HepG2 (cell line): ENCODE measurements at regions not wholly inside any gene's neighbourhood (a gene's known extent, or its start where the extent isn't known, plus 50 kb on each side); places are given as distances from the start of the nearest gene placed in this dataset.

ENCODE experiments used
- ATAC-seq: fragments of 200-7000 bp; cut with Tn5 transposase; 3 replicates; pipeline ENCODE4 v1.9.1; 2020; ENCODE audit warnings: mild to moderate bottlenecking, moderate library complexity
- BruUV-seq: library from RNA; stranded (reverse); fragments of 400-500 nt; replicated peaks from 2 replicates; lab custom pipeline; 2021; lab: Mats Ljungman, UMichigan
- CTCF ChIA-PET: fragments of 300-600 bp; formaldehyde crosslinking; extraction: SDS; loops from one replicate; lab custom pipeline; 2021; ENCODE audit warnings: low total read pairs, inconsistent platforms, low intra/inter-chr PET ratio; lab: Yijun Ruan, JAX
- POLR2A ChIA-PET: fragments of 350-600 bp; sonication (Branson Sonifier 250); formaldehyde crosslinking; loops from one replicate; lab custom pipeline; 2020; ENCODE audit warnings: antibody characterized with exemption, inconsistent platforms; lab: Yijun Ruan, JAX
- DNase-seq: peaks from one replicate; pipeline ENCODE4 v3.0.0-alpha.2; 2015; ENCODE audit warnings: low spot score
- FAIRE-seq: peaks from 3 replicates; lab custom pipeline; 2011; peaks lifted over from hg19 to GRCh38; lab: Jason Lieb, UNC
- H2AFZ ChIP-seq: one replicate; pipeline ENCODE4 v1.6.1; 2011; ENCODE audit warnings: low read length, inconsistent platforms
- H3K27ac ChIP-seq: fragments of 300-600 bp; 3 replicates; pipeline ENCODE4 v1.8.0; 2011; ENCODE audit warnings: mixed run types, mild to moderate bottlenecking, mixed read lengths, low read length, inconsistent platforms; ENCODE audit not compliant: insufficient read depth; ENCODE audit errors: extremely low read length
- H3K27me3 ChIP-seq, 2 experiments: fragments of 200-600 bp in 1 of 2; 2 replicates in 1 of 2; 3 replicates in 1 of 2; pipeline versions ENCODE4 v1.6.0 to v1.8.0; 2011; ENCODE audit warnings: low read length in 2 of 2, mild to moderate bottlenecking in 2 of 2, moderate library complexity in 2 of 2, inconsistent platforms in 1 of 2; ENCODE audit not compliant: insufficient read depth in 2 of 2, control insufficient read depth in 1 of 2
- H3K36me3 ChIP-seq, 2 experiments: fragments of 200-600 bp in 1 of 2; replicated peaks in 1 of 2; 2 replicates in 1 of 2; 3 replicates in 1 of 2; pipeline versions ENCODE4 v1.5.1 to v1.8.0; 2011; ENCODE audit warnings: low read length in 2 of 2, inconsistent platforms in 1 of 2; ENCODE audit not compliant: insufficient read depth in 2 of 2, control insufficient read depth in 1 of 2
- H3K4me1 ChIP-seq: 2 replicates; pipeline ENCODE4 v1.5.1; 2012; ENCODE audit warnings: low read length, inconsistent platforms; ENCODE audit not compliant: insufficient read depth
- H3K4me2 ChIP-seq: 2 replicates; pipeline ENCODE4 v1.6.0; 2011; ENCODE audit warnings: low read depth, low read length, inconsistent platforms
- H3K4me3 ChIP-seq, 3 experiments: fragments of 200-600 bp in 1 of 3; sonication (generic), shearing (Covaris generic) in 1 of 3; replicated peaks in 1 of 3; 2 replicates each; pipeline ENCODE4 v1.5.1; 2011 to 2016; ENCODE audit warnings: low read length in 3 of 3, inconsistent platforms in 2 of 3, low read depth in 2 of 3, mild to moderate bottlenecking in 2 of 3, control low read depth in 1 of 3, mixed read lengths in 1 of 3; ENCODE audit not compliant: insufficient read depth in 1 of 3
- H3K79me2 ChIP-seq: one replicate; pipeline ENCODE4 v1.6.1; 2011; ENCODE audit warnings: low read length, inconsistent platforms; ENCODE audit not compliant: insufficient read depth
- H3K9ac ChIP-seq: 2 replicates; pipeline ENCODE4 v1.6.0; 2011; ENCODE audit warnings: mild to moderate bottlenecking, low read depth, low read length, inconsistent platforms; ENCODE audit not compliant: insufficient read depth
- H3K9me3 ChIP-seq: 2 replicates; pipeline ENCODE4 v1.5.1; 2012; ENCODE audit warnings: mild to moderate bottlenecking, low read length
- H4K20me1 ChIP-seq: 2 replicates; pipeline ENCODE4 v1.6.0; 2011; ENCODE audit warnings: inconsistent platforms, mild to moderate bottlenecking, low read length, moderate library complexity; ENCODE audit not compliant: insufficient read depth
- GTF3A ChIP-seq: sonication (generic); formaldehyde crosslinking; conservative IDR thresholded peaks from 2 replicates; pipeline ENCODE4 v1.4.0; 2020; ENCODE audit warnings: mild to moderate bottlenecking, missing genetic modification reagents
- HDAC1 ChIP-seq: sonication (generic); formaldehyde crosslinking; IDR thresholded peaks from 2 replicates; pipeline ENCODE4 v1.5.1; 2020; ENCODE audit warnings: mild to moderate bottlenecking, missing genetic modification reagents
- HMG20A ChIP-seq: IDR thresholded peaks from 2 replicates; pipeline ENCODE4 v1.6.1; 2016; ENCODE audit warnings: borderline replicate concordance
- KAT7 ChIP-seq: IDR thresholded peaks from 2 replicates; pipeline ENCODE4 v1.6.1; 2018; ENCODE audit warnings: borderline replicate concordance, missing compliant biosample characterization
- KDM6A ChIP-seq: IDR thresholded peaks from 2 replicates; pipeline ENCODE4 v1.6.1; 2016; ENCODE audit warnings: low read depth
- RERE ChIP-seq: IDR thresholded peaks from 2 replicates; pipeline ENCODE4 v1.6.1; 2016; ENCODE audit warnings: low read depth, missing genetic modification reagents, missing compliant biosample characterization
- RFXAP ChIP-seq: sonication (generic); formaldehyde crosslinking; IDR thresholded peaks from 2 replicates; pipeline ENCODE4 v1.4.0; 2020; ENCODE audit warnings: missing genetic modification reagents, borderline replicate concordance
- SALL2 ChIP-seq: sonication (generic); formaldehyde crosslinking; IDR thresholded peaks from 2 replicates; pipeline ENCODE4 v1.8.1; 2023; ENCODE audit warnings: mild to moderate bottlenecking, missing genetic modification reagents, inconsistent platforms
- SNRNP70 ChIP-seq: fragments of 200-400 bp; formaldehyde crosslinking; IDR thresholded peaks from 2 replicates; pipeline ENCODE4 v1.6.1; 2017; ENCODE audit warnings: mild to moderate bottlenecking, low read depth, low read length, moderate library complexity
- TAF1 ChIP-seq: sonication (generic); formaldehyde crosslinking; IDR thresholded peaks from 2 replicates; pipeline ENCODE4 v1.4.0; 2020; ENCODE audit warnings: missing genetic modification reagents
- ZBTB20 ChIP-seq: sonication (generic); formaldehyde crosslinking; IDR thresholded peaks from 2 replicates; pipeline ENCODE4 v1.8.1; 2023; ENCODE audit warnings: missing genetic modification reagents, low read depth, mild to moderate bottlenecking, borderline replicate concordance
- ZFYVE20 ChIP-seq: sonication (generic); formaldehyde crosslinking; IDR thresholded peaks from 2 replicates; pipeline ENCODE4 v1.8.0; 2023; ENCODE audit warnings: low read depth, mild to moderate bottlenecking, moderate library complexity, missing genetic modification reagents, borderline replicate concordance
- ZNF34 ChIP-seq: sonication (generic); formaldehyde crosslinking; IDR thresholded peaks from 2 replicates; pipeline ENCODE4 v1.4.0; 2020; ENCODE audit warnings: mild to moderate bottlenecking, missing genetic modification reagents, borderline replicate concordance
- ZNF414 ChIP-seq: sonication (generic); formaldehyde crosslinking; IDR thresholded peaks from 2 replicates; pipeline ENCODE4 v1.5.0; 2020; ENCODE audit warnings: missing genetic modification reagents
- ZNF562 ChIP-seq: sonication (generic); formaldehyde crosslinking; IDR thresholded peaks from 2 replicates; pipeline ENCODE4 v1.8.0; 2022; ENCODE audit warnings: missing genetic modification reagents, borderline replicate concordance
- ZNF564 ChIP-seq: sonication (generic); formaldehyde crosslinking; IDR thresholded peaks from 2 replicates; pipeline ENCODE4 v1.8.1; 2023; ENCODE audit warnings: mild to moderate bottlenecking, missing genetic modification reagents
- ZNF746 ChIP-seq: sonication (generic); formaldehyde crosslinking; IDR thresholded peaks from 2 replicates; pipeline ENCODE4 v1.8.0; 2022; ENCODE audit warnings: mild to moderate bottlenecking, missing genetic modification reagents
- ZNF772 ChIP-seq: sonication (generic); formaldehyde crosslinking; IDR thresholded peaks from 2 replicates; pipeline ENCODE4 v1.5.0; 2020; ENCODE audit warnings: mild to moderate bottlenecking, missing genetic modification reagents
- ZSCAN12 ChIP-seq: sonication (generic); formaldehyde crosslinking; IDR thresholded peaks from 2 replicates; pipeline ENCODE4 v1.9.0; 2021; ENCODE audit warnings: mild to moderate bottlenecking, missing genetic modification reagents
- WGBS: methylation state at CpG from one replicate; pipeline ENCODE4 v1.1.6; 2017; ENCODE audit warnings: low lambda C conversion rate; 5-methylcytosine and 5-hydroxymethylcytosine counted together
- in situ Hi-C: cut with HindIII; loops from 2 replicates; pipeline ENCODE4 v1.10.0; 2017; ENCODE audit warnings: low pct_unique_long_range_greater_than_20kb; ENCODE audit not compliant: extremely low pct_ligation_motif_present
- intact Hi-C: fragments of 100-400 bp; cut with micrococcal nuclease; formaldehyde crosslinking; loops from one replicate; pipeline ENCODE4 v1.10.0; 2022; ENCODE audit not compliant: unreplicated experiment

DNA sequence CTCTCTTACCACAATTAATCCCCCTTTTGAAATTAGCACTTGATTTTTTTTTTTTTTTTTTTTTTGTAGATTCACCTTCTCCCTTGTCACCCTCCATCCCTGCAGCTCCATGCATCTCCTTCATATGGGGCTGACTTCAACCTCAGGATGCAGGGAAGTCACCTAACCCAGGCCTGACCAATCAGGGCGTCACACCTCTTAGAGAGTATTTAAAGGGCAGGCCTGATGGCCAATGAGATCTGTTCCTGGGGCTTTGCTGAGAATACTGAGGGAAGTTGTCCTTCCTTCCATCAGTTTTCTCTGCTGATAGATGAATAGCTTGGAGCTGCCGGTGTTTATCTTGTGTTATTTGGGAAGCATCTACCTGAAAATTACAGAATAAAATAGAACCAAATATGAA lies 1104.7 kb upstream of the TMEM132C start:
- Histone ChIP-seq H3K4me2 (no peak overlapping the region), H4K20me1 (no peaks in the 10 kb centered on the region), H3K9me3 (peaks cover 23% of the 10 kb centered on the region), H3K9ac (no peak overlapping the region), H3K4me1 (no peaks in the 10 kb centered on the region), H3K27me3 (no peaks in the 10 kb centered on the region), H2AFZ (no peak overlapping the region), H3K36me3 (no peaks in the 10 kb centered on the region), H3K79me2 (no peaks in the 10 kb centered on the region), H3K4me3 (no peak overlapping the region), H3K27ac (no peak overlapping the region)
- intact Hi-C loops (no loop called here), in situ Hi-C loops (no loop called here)
- WGBS: 29% methylated on average over 2 of the region's 2 CpGs
- BruUV-seq: no TSS peak
- no peak for TF ChIP-seq ZSCAN12
- TF ChIP-seq RERE: no peak
- no peak for TF ChIP-seq SALL2 (CRISPR knock-in tag)
- TF ChIP-seq KDM6A (CRISPR knock-in tag): no peak
- no peak for TF ChIP-seq ZNF746
- no peak for TF ChIP-seq HMG20A (CRISPR knock-in tag)
- TF ChIP-seq SNRNP70: no peak
- TF ChIP-seq GTF3A (CRISPR knock-in tag): no peak
- TF ChIP-seq ZNF414 (CRISPR knock-in tag): no peak
- no peak for TF ChIP-seq ZNF564 (CRISPR knock-in tag)
- no peak for TF ChIP-seq KAT7 (CRISPR knock-in tag)
- TF ChIP-seq ZFYVE20 (CRISPR knock-in tag): no peak
- no peak for TF ChIP-seq RFXAP
- TF ChIP-seq ZNF562: no peak
- no peak for TF ChIP-seq ZBTB20
- TF ChIP-seq TAF1 (CRISPR knock-in tag): no peak
- TF ChIP-seq ZNF34 (CRISPR knock-in tag): no peak
- no peak for TF ChIP-seq HDAC1 (CRISPR knock-in tag)
- TF ChIP-seq ZNF772 (CRISPR knock-in tag): no peak
- ATAC-seq: no peak
- ChIA-PET CTCF (no interaction called here), POLR2A (no interaction called here)
- FAIRE-seq: no peak
- no peak for DNase-seq
